GM19035 (cell line): ENCODE measurements at regions not wholly inside any gene's neighbourhood (a gene's known extent, or its start where the extent isn't known, plus 50 kb on each side); places are given as distances from the start of the nearest gene placed in this dataset.
"Not testable (repeated sequence)": the region's sequence is repeated elsewhere in the genome, so short reads cannot be mapped to it uniquely, and the experiment has no call there.

Experiments used
- ATAC-seq: cut with Tn5 transposase; IDR thresholded peaks from one replicate; pipeline ENCODE4 v1.9.1; 2021; ENCODE audit not compliant: unreplicated experiment

GRCh38 chr9:26129217-26129616 is 451.0 kb upstream of the TUSC1 start:
- ATAC-seq: no peak

GRCh38 chr9:26125693-26126092 is 447.4 kb upstream of the TUSC1 start:
- ATAC-seq: no peak

- ATAC-seq: not testable (repeated sequence)
Measured at GRCh38 chr9:26116085-26116484, 437.8 kb upstream of the TUSC1 start.

- ATAC-seq: no peak
Measured at GRCh38 chr9:26112724-26113123, 434.5 kb upstream of the TUSC1 start.

DNA sequence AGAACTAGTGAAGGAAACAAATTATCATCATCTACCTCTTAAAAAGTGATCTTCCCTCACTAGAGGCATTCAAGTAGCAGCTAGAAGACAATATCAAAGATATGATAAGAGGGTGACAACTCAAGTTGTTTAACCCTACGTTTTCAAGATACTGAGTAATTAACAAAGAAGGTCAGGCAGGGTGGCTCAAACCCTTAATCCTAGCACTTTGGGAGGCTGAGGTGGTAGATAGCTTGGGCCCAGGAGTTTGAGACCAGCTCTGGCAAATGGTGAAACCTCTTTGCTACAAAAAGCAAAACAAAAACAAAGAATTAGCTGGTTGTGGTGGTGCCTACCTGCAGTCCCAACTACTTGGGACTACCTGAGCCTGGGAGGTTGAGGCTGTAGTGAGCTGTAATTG is 408.2 kb upstream of the TUSC1 start:
- no peak for ATAC-seq

DNA sequence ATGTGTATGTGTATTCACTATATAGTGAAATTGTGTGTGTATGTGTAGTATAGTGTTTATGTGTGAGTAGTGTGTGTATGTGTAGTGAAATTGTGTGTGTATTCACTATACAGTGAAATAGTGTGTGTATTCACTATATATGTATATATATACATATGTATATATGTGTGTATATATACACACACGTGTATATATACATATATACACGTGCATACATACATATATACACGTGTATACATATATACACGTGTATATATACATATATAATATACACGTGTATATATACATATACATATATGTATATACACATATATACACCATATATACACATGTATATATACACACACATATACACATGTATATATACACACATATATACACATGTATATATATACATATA is 403.6 kb upstream of the TUSC1 start:
- ATAC-seq: no peak

- no peak for ATAC-seq
Measured at GRCh38 chr9:26078706-26079105, 400.5 kb upstream of the TUSC1 start.

- no peak for ATAC-seq
Measured at GRCh38 chr9:26077860-26078259, 399.6 kb upstream of the TUSC1 start.

DNA sequence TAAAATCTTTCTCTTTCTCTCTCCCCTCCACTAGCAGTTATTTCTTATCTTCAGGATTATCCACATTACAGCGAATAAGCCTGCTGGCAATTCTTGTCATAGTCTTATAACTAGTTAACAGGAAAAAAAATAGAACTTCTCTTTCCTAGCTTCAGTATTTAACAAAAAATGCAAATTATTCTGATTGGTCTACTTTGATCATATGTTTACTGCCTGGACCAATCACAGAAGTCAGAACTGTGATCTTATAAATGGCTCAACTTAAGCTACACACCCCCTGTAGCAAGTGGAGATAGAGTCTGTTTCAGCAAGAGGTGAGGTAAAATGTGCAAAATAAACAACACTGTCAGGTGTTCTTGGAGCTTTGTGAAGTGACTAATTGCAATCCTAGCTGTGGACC is 389.4 kb upstream of the TUSC1 start:
- no peak for ATAC-seq

DNA sequence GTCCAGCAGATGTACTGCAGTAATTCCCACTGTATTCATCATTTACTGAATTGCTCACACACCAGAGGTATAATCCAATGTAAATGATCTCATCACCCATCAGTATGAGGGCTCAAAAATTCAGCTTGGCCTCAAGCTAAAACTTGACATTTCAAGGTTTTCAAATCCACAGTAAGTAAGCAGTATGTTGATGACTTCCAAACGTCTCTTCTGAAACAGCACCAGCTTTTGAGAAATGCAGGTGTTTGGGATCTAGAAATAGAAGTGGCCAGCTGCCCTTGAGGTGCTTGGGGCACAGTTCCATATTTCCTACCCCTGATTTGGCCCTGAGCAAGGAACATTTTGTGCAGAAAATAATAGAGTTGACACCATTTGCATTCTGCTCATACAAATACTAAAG is 388.0 kb upstream of the TUSC1 start:
- ATAC-seq: no peak

DNA sequence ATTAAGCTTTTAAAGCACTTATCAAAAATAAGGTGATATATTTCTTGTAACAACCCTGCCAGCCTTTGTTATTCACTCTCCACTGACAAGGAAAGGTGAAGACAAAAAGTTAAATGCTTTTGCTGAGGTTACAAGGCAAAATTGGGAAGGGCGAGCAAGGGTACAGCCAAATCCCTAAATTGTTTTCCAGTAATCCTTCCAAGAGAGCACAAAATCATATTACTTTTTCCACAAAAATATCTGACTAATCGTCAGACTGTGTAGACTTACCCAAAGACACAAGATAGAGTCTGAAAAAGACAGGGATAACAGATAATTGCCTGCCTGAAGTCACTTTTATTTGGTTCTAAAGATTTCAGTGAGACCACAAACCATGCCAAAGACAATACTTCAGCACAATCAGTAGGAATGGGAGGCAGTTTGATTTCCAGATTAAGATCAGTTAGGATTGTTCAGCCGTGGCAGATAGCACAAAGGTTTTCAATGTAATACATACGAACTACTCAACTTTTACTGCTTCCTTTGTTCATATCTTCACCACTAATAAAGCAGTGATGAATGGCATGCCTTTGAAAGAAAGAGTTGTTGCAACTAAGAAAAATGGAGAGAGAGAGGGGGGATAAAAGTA is 383.8 kb upstream of the TUSC1 start:
- ATAC-seq: no peak

GRCh38 chr9:26058111-26058895 is 380.1 kb upstream of the TUSC1 start:
- ATAC-seq: no peak

DNA sequence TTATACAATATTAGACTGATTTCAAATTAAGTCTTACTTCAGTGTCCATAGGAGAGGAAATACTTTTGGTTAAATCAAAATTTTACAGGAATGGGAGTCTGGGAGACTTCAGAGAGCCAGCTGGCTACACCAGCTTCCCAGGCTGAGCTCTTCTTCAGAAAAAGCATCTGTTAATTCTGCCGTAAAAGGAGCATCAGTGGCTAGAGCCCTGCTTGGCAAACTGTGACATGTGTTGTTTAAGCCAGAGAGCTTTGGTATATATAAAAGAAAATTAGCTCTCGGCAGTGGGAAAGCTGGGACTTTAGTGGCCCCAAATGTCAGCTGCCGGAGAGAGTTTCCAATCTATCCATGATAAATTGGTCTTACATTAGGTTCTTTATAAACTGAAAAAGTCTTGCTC is 378.8 kb upstream of the TUSC1 start:
- ATAC-seq: no peak

DNA sequence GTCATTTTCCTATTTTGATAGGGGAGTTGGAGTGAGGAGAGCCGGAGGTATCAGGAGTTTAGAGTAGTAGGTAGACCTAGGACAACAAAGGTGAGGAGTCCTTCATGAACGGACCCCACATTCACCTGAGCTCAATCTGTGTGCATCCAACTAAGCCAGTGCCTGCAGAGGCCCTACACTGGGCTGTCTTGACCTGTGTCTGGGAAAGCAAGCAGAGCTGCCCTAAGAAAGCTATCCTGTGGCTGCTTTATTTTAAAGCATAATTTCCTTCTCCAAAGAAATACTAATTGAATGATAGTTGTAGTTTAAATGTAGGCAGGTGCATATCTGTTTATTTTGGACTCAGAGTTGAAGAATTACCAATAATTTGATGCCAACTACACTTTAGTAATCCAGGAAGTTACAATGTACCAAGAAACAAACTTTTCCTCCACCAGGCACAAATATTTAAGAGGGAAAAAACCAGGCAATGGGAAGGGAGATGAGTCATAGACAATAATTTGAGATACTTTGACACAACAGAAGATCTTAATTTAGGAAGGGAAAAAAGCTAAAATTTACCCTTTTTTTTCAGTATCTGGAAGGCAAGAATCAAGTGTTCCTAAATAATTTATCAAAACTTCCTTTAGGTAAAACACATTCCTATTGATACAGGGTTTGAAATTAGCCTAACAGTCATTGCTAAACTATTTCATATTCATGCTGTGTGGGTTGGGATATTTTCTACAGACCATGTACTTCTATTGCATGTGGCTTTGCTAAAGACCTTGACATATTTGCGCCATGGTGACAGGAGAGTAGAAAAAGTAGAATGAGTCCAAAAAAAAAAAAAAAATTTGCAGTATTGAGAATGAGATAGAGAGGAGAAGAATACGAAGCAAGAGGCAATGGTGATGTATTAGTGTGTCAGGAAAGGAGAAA is 376.6 kb upstream of the TUSC1 start:
- ATAC-seq: no peak

DNA sequence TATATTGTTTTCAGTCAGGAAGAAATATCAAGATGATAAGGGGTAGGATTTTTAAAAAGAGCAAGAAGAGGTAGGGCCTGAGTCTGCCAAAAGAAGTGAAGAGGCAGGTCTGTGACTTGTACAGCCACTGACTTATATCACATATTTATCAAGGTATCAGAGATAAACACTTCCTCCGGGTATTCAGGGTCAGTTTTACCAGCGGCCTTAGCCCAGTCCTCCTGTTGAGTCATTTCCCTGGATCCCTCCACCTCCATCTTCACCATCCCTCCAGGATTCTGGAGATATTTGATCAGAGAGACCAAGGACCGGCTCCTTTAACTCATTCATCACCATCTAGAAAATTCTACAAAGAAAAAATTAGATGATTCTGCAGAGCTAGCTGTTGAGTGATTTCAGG is 375.7 kb upstream of the TUSC1 start:
- ATAC-seq: no peak

DNA sequence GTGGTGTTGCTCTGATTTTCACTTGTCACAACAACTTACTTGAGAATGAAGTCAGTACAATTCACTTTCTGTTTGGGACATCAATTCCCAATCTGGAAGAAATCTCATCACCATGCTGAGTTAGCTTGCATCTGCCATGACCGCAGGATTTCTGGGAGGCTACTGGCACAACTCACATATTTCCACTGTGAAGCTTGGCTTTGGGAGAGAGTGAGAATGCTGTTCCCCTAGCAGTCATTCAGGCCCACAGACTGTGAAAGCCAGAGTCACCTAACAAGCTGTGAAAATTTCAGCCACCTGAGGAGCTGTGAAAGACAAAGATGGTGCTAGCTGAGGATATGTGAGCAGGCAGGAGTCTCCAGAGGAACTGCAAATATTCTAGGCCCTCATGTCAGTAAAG is 365.2 kb upstream of the TUSC1 start:
- no peak for ATAC-seq

- no peak for ATAC-seq
Measured at GRCh38 chr9:26034786-26035185, 356.5 kb upstream of the TUSC1 start.

DNA sequence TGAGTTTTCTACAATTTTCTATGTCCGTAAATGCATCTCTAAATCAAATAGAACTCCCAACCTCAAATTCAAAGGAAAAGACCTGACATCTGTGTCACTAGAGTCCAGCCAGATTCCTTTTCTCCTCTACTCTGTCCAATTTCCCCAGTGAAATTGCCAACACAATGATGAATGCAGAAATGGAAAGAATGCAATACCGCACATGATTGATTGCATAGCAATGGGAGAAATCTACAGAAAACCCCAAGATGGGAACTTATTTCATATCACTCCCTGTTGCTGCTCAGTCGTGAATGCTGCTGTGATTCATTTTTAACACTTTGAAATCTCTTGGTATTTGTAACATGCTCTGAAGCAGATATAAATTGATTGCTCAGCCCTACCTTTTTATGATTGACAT is 355.1 kb upstream of the TUSC1 start:
- ATAC-seq: no peak

DNA sequence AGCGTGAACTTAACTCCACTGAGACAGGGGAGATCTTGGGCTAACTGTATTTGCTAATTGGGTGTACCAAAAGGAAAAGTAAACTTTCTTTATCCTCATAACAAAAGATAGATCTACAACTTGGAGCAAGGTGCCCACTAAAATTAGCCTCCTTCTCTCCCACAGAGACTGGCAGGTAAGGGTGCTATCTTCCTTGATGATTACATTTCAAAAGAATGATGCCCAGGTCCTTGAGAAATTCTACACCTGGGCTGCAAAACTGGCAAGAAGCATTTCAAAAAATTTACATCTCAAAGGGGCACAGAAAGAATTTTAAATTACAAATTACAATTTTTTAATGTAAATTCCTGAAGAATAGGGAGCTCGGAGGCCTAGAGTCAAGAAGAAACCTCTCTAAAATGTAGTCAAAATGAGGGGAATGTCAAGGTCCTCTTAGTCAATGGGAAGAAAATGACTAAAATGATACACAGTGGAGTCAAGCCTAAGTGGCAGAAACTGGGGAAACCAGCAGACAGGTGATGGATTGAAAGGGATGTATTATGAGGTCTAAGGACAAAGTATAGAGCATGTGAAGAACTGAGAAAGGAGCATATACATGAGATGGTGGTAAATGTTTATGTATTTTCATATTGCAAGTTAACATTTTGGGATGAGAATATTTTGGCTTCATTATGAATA is 348.3 kb upstream of the TUSC1 start:
- ATAC-seq: no peak

- no peak for ATAC-seq
Measured at GRCh38 chr9:26013199-26013598, 335.0 kb upstream of the TUSC1 start.

GRCh38 chr9:26012797-26013196 is 334.6 kb upstream of the TUSC1 start:
- ATAC-seq: no peak
